ENCODE measurements at regions not wholly inside any gene's neighbourhood (a gene's known extent, or its start where the extent isn't known, plus 50 kb on each side); places are given as distances from the start of the nearest gene placed in this dataset.

GRCh38 chr17:73794336-73794735 is 150.1 kb upstream of the SDK2 start:
- no peak overlapping the region for H3K27ac Mint-ChIP-seq
- no peak for ATAC-seq
- no peaks in the 10 kb centered on the region for H3K9me3 Mint-ChIP-seq
- peaks cover 0 to 5% (median 4%) of the 10 kb centered on the region in 5 donors for H3K27me3 Mint-ChIP-seq
- no peak for DNase-seq
- POLR2A ChIA-PET = interaction anchor here (0.7 kb wide), 1 partner anchor 134 kb away, joined by 4 read pairs; no protein-coding TSS in a partner anchor
- no peaks in the 10 kb centered on the region for H3K36me3 Mint-ChIP-seq
- H3K4me1 Mint-ChIP-seq = peaks cover 0 to 1% (median 0%) of the 10 kb centered on the region in 4 donors
- no peak overlapping the region for H3K4me3 Mint-ChIP-seq

- POLR2A ChIA-PET = no interaction called here
- no peaks in the 10 kb centered on the region for H3K36me3 Mint-ChIP-seq
- H3K4me3 Mint-ChIP-seq = no peak overlapping the region
- peaks cover 0 to 11% (median 4%) of the 10 kb centered on the region in 5 donors for H3K27me3 Mint-ChIP-seq
- no peak overlapping the region for H3K27ac Mint-ChIP-seq
- DNase-seq (no peak), ATAC-seq (no peak)
- no peaks in the 10 kb centered on the region for H3K9me3 Mint-ChIP-seq
- H3K4me1 Mint-ChIP-seq = peaks cover 0 to 1% (median 0%) of the 10 kb centered on the region in 4 donors
Observed at GRCh38 chr17:73795730-73796129, 151.5 kb upstream of the SDK2 start.

GRCh38 chr17:73797594-73798110 is 153.4 kb upstream of the SDK2 start:
- H3K36me3 Mint-ChIP-seq = peaks cover 0 to under 1% (median 0%) of the 10 kb centered on the region in 3 donors
- H3K9me3 Mint-ChIP-seq = peaks cover 0 to 6% (median 4%) of the 10 kb centered on the region in 9 donors
- no peak for DNase-seq
- no peak overlapping the region for H3K27ac Mint-ChIP-seq
- peaks cover 0 to 9% (median 2%) of the 10 kb centered on the region in 4 donors for H3K4me1 Mint-ChIP-seq
- POLR2A ChIA-PET = no interaction called here
- peaks cover 0 to 19% (median 6%) of the 10 kb centered on the region in 5 donors for H3K27me3 Mint-ChIP-seq
- ATAC-seq = no peak
- H3K4me3 Mint-ChIP-seq = no peak overlapping the region

- peaks cover 0 to 9% (median 2%) of the 10 kb centered on the region in 4 donors for H3K4me1 Mint-ChIP-seq
- H3K9me3 Mint-ChIP-seq = peaks cover 0 to 11% (median 8%) of the 10 kb centered on the region in 9 donors
- ATAC-seq = no peak
- peaks cover 0 to 19% (median 6%) of the 10 kb centered on the region in 5 donors for H3K27me3 Mint-ChIP-seq
- H3K4me3 Mint-ChIP-seq = no peak overlapping the region
- H3K36me3 Mint-ChIP-seq = peaks cover 0 to 4% (median 4%) of the 10 kb centered on the region in 3 donors
- no peak for DNase-seq
- POLR2A ChIA-PET = no interaction called here
- H3K27ac Mint-ChIP-seq = no peak overlapping the region
Observed at GRCh38 chr17:73798111-73798748, 154.0 kb upstream of the SDK2 start.

GRCh38 chr17:73799096-73799495 is 154.9 kb upstream of the SDK2 start:
- H3K36me3 Mint-ChIP-seq = peaks cover 0 to 9% (median 4%) of the 10 kb centered on the region in 3 donors
- POLR2A ChIA-PET = interaction anchor here (0.6 kb wide), 1 partner anchor 14 kb away, joined by 3 read pairs; no protein-coding TSS in a partner anchor
- peak overlapping the region in 1 of 10 donors; percentile 63 for H3K27ac Mint-ChIP-seq
- H3K4me1 Mint-ChIP-seq = peaks cover 0 to 9% (median 2%) of the 10 kb centered on the region in 4 donors
- DNase-seq (no peak), ATAC-seq (no peak)
- H3K27me3 Mint-ChIP-seq = peaks cover 0 to 19% (median 5%) of the 10 kb centered on the region in 5 donors
- H3K4me3 Mint-ChIP-seq = no peak overlapping the region
- peaks cover 0 to 17% (median 9%) of the 10 kb centered on the region in 9 donors for H3K9me3 Mint-ChIP-seq

GRCh38 chr17:73799781-73800627 is 155.8 kb upstream of the SDK2 start:
- Mint-ChIP-seq H3K9me3 (peaks cover 2 to 17% (median 9%) of the 10 kb centered on the region in 9 donors), H3K4me3 (no peak overlapping the region), H3K36me3 (peaks cover 0 to 9% (median 7%) of the 10 kb centered on the region in 3 donors), H3K27ac (no peak overlapping the region), H3K27me3 (peaks cover 3 to 23% (median 7%) of the 10 kb centered on the region in 5 donors), H3K4me1 (peaks cover 0 to 9% (median 2%) of the 10 kb centered on the region in 4 donors)
- ATAC-seq (no peak), DNase-seq (no peak)
- POLR2A ChIA-PET = interaction anchor here (0.6 kb wide), 1 partner anchor 13 kb away, joined by 3 read pairs; no protein-coding TSS in a partner anchor

GRCh38 chr17:73800893-73801292 is 156.6 kb upstream of the SDK2 start:
- no peak overlapping the region for H3K27ac Mint-ChIP-seq
- peaks cover 0 to 15% (median 12%) of the 10 kb centered on the region in 3 donors for H3K36me3 Mint-ChIP-seq
- POLR2A ChIA-PET = no interaction called here
- no peak overlapping the region for H3K4me3 Mint-ChIP-seq
- H3K27me3 Mint-ChIP-seq = peaks cover 11 to 31% (median 13%) of the 10 kb centered on the region in 5 donors
- DNase-seq = no peak
- H3K4me1 Mint-ChIP-seq = peaks cover 0 to 9% (median 2%) of the 10 kb centered on the region in 4 donors
- H3K9me3 Mint-ChIP-seq = peaks cover 10 to 24% (median 14%) of the 10 kb centered on the region in 9 donors
- no peak for ATAC-seq

GRCh38 chr17:73801455-73802100 is 157.3 kb upstream of the SDK2 start:
- Mint-ChIP-seq H3K27ac (no peak overlapping the region), H3K4me3 (no peak overlapping the region), H3K27me3 (peaks cover 11 to 32% (median 16%) of the 10 kb centered on the region in 5 donors), H3K4me1 (peaks cover 0 to 9% (median 2%) of the 10 kb centered on the region in 4 donors), H3K9me3 (peaks cover 10 to 26% (median 15%) of the 10 kb centered on the region in 9 donors), H3K36me3 (peaks cover 0 to 21% (median 18%) of the 10 kb centered on the region in 3 donors)
- ATAC-seq = no peak
- POLR2A ChIA-PET = interaction anchor here (1.0 kb wide), 1 partner anchor 16 kb away, joined by 3 read pairs; no protein-coding TSS in a partner anchor
- DNase-seq = no peak

GRCh38 chr17:73802314-73802713 is 158.1 kb upstream of the SDK2 start:
- peaks cover 0 to 9% (median 2%) of the 10 kb centered on the region in 4 donors for H3K4me1 Mint-ChIP-seq
- peaks cover 0 to 27% (median 23%) of the 10 kb centered on the region in 3 donors for H3K36me3 Mint-ChIP-seq
- POLR2A ChIA-PET = interaction anchor here (1.0 kb wide), 1 partner anchor 16 kb away, joined by 3 read pairs; no protein-coding TSS in a partner anchor
- H3K4me3 Mint-ChIP-seq = no peak overlapping the region
- H3K9me3 Mint-ChIP-seq = peaks cover 10 to 33% (median 18%) of the 10 kb centered on the region in 9 donors
- ATAC-seq (no peak), DNase-seq (no peak)
- H3K27ac Mint-ChIP-seq = no peak overlapping the region
- peaks cover 12 to 32% (median 18%) of the 10 kb centered on the region in 5 donors for H3K27me3 Mint-ChIP-seq

GRCh38 chr17:73802871-73803270 is 158.6 kb upstream of the SDK2 start:
- peaks cover 14 to 32% (median 18%) of the 10 kb centered on the region in 5 donors for H3K27me3 Mint-ChIP-seq
- ATAC-seq (no peak), DNase-seq (no peak)
- peaks cover 10 to 34% (median 18%) of the 10 kb centered on the region in 9 donors for H3K9me3 Mint-ChIP-seq
- no peak overlapping the region for H3K27ac Mint-ChIP-seq
- H3K4me1 Mint-ChIP-seq = peaks cover 0 to 9% (median 2%) of the 10 kb centered on the region in 4 donors
- H3K4me3 Mint-ChIP-seq = no peak overlapping the region
- H3K36me3 Mint-ChIP-seq = peaks cover 0 to 27% (median 23%) of the 10 kb centered on the region in 3 donors
- POLR2A ChIA-PET = no interaction called here

- Mint-ChIP-seq H3K9me3 (peaks cover 10 to 34% (median 18%) of the 10 kb centered on the region in 9 donors), H3K4me3 (no peak overlapping the region), H3K36me3 (peaks cover 0 to 27% (median 23%) of the 10 kb centered on the region in 3 donors), H3K27ac (no peak overlapping the region), H3K4me1 (peaks cover 0 to 9% (median 2%) of the 10 kb centered on the region in 4 donors), H3K27me3 (peaks cover 14 to 29% (median 16%) of the 10 kb centered on the region in 5 donors)
- ATAC-seq (no peak), DNase-seq (no peak)
- POLR2A ChIA-PET = no interaction called here
Observed at GRCh38 chr17:73803964-73804435, 159.8 kb upstream of the SDK2 start.

GRCh38 chr17:73806768-73807167 is 162.5 kb upstream of the SDK2 start:
- DNase-seq (no peak), ATAC-seq (no peak)
- Mint-ChIP-seq H3K4me1 (peaks cover 0 to 7% (median 2%) of the 10 kb centered on the region in 4 donors), H3K27me3 (peaks cover 12 to 21% (median 14%) of the 10 kb centered on the region in 5 donors), H3K9me3 (peaks cover 10 to 34% (median 18%) of the 10 kb centered on the region in 9 donors), H3K4me3 (no peak overlapping the region), H3K27ac (no peak overlapping the region), H3K36me3 (peaks cover 0 to 27% (median 23%) of the 10 kb centered on the region in 3 donors)
- POLR2A ChIA-PET = no interaction called here
